H1 (cell line): ENCODE measurements at regions not wholly inside any gene's neighbourhood (a gene's known extent, or its start where the extent isn't known, plus 50 kb on each side); places are given as distances from the start of the nearest gene placed in this dataset.

ENCODE experiments used
- CHD7 ChIP-seq: fragments of 300-600 bp; sonication (generic); IDR thresholded peaks from 2 replicates; pipeline ENCODE4 v1.7.1; 2012; ENCODE audit warnings: low read length, moderate library complexity, mild to moderate bottlenecking, inconsistent platforms; ENCODE audit not compliant: insufficient replicate concordance

GRCh38 chr1:229169399-229169798 is 101.5 kb upstream of the RAB4A start (continued):
- TF ChIP-seq CHD7: no peak
- TF ChIP-seq, all 59 proteins: peak for 0
